Neural cell (in vitro differentiated cells): ENCODE measurements at regions not wholly inside any gene's neighbourhood (a gene's known extent, or its start where the extent isn't known, plus 50 kb on each side); places are given as distances from the start of the nearest gene placed in this dataset.

Source experiments
- EP300 ChIP-seq: fragments of 450-650 bp; conservative IDR thresholded peaks from 2 replicates; pipeline ENCODE4 v1.6.1; 2014; ENCODE audit warnings: antibody characterized with exemption, mild to moderate bottlenecking, moderate library complexity; ENCODE audit not compliant: poor library complexity, severe bottlenecking
- MXI1 ChIP-seq: fragments of 450-650 bp; conservative IDR thresholded peaks from 2 replicates; pipeline ENCODE4 v1.6.1; 2014; ENCODE audit warnings: antibody characterized with exemption, mild to moderate bottlenecking; ENCODE audit not compliant: poor library complexity, severe bottlenecking
- POLR2AphosphoS5 ChIP-seq: IDR thresholded peaks from 2 replicates; pipeline ENCODE4 v1.6.1; 2012
- TAF1 ChIP-seq: IDR thresholded peaks from 2 replicates; pipeline ENCODE4 v1.6.1; 2012; ENCODE audit warnings: low read depth
- TF ChIP-seq, protein P1 (sequence below): fragments of 450-650 bp; IDR thresholded peaks from 2 replicates; pipeline ENCODE4 v1.5.1; 2014; ENCODE audit warnings: antibody characterized with exemption, mild to moderate bottlenecking, moderate library complexity; ENCODE audit not compliant: poor library complexity, severe bottlenecking

DNA sequence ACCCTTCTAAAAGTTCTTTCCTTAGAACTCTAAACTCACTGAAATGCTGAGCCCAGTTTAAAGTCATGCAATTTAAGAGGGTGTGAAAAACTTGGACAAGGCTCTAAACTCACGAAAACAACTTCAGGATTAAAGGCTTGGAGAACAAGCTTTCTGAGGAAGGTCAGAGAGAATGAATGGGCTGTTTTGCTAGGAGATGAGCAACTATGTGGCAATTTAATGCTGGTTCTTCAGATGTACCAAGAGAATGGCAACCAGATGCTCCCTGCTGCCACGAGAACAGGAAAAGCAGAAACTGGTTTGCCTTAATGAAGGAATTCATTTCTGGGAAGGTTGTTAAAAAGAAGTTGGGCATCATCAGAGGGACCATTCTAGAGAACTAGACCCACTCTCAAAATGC is 77.8 kb upstream of the PMAIP1 start:
- TF ChIP-seq, protein P1, sequence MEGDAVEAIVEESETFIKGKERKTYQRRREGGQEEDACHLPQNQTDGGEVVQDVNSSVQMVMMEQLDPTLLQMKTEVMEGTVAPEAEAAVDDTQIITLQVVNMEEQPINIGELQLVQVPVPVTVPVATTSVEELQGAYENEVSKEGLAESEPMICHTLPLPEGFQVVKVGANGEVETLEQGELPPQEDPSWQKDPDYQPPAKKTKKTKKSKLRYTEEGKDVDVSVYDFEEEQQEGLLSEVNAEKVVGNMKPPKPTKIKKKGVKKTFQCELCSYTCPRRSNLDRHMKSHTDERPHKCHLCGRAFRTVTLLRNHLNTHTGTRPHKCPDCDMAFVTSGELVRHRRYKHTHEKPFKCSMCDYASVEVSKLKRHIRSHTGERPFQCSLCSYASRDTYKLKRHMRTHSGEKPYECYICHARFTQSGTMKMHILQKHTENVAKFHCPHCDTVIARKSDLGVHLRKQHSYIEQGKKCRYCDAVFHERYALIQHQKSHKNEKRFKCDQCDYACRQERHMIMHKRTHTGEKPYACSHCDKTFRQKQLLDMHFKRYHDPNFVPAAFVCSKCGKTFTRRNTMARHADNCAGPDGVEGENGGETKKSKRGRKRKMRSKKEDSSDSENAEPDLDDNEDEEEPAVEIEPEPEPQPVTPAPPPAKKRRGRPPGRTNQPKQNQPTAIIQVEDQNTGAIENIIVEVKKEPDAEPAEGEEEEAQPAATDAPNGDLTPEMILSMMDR, result no peak
- TF ChIP-seq MXI1 (no peak), TAF1 (no peak), POLR2AphosphoS5 (no peak), EP300 (no peak)
